GM23248 (cell line): ENCODE measurements at regions not wholly inside any gene's neighbourhood (a gene's known extent, or its start where the extent isn't known, plus 50 kb on each side); places are given as distances from the start of the nearest gene placed in this dataset.

Experiments used
- EZH2 ChIP-seq: fragments of 200-600 bp; sonication (generic); IDR thresholded peaks from 2 replicates; pipeline ENCODE4 v1.6.1; 2018; ENCODE audit warnings: antibody characterized with exemption, mild to moderate bottlenecking; ENCODE audit not compliant: insufficient read depth, poor library complexity, severe bottlenecking
- EZH2phosphoT487 ChIP-seq: fragments of 200-600 bp; sonication (generic); IDR thresholded peaks from 2 replicates; pipeline ENCODE4 v1.6.1; 2018; ENCODE audit warnings: antibody characterized with exemption, moderate library complexity, mild to moderate bottlenecking, low read depth; ENCODE audit not compliant: insufficient read depth

DNA sequence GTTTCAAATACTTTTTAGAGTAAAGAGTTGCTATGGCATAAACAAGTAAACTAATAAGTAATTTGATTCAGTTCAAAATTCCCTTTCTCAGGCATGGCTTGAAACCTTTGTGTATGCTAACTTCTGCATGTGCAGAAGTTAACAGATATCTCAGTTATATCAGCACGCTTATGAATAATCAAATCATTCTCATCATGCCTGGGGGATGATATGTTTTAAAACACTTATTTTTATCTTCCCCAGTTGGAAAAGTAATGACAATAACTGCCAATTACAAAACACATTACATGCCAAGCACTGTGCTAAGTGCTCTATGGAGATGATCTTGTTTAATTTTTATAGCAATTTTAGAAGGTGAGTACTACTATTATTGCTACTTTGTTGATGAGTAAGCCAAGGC lies 146.4 kb downstream of the YIPF5 start:
- no peak for TF ChIP-seq EZH2phosphoT487
- no peak for TF ChIP-seq EZH2
